Activated CD4-positive, alpha-beta T cell treated with anti-CD3 and anti-CD28 coated beads for 36 hours (primary cell): ENCODE measurements at regions not wholly inside any gene's neighbourhood (a gene's known extent, or its start where the extent isn't known, plus 50 kb on each side); places are given as distances from the start of the nearest gene placed in this dataset.

Source experiments
- ATAC-seq: fragments of 200-7000 bp; cut with Tn5 transposase; one replicate; pipeline ENCODE4 v1.10.0; 2021; ENCODE audit warnings: mild to moderate bottlenecking, moderate library complexity
- CTCF ChIA-PET: fragments of 350-600 bp; sonication (Branson Sonifier 250); formaldehyde crosslinking; loops from one replicate; lab custom pipeline; 2021; ENCODE audit warnings: antibody characterized with exemption; lab: Charles Lee
- POLR2A ChIA-PET: fragments of 350-600 bp; sonication (Branson Sonifier 250); formaldehyde crosslinking; loops from one replicate; lab custom pipeline; 2021; ENCODE audit warnings: antibody characterized with exemption, inconsistent platforms; lab: Charles Lee
- DNase-seq: peaks from one replicate; pipeline ENCODE4 v3.0.0-alpha.2; 2020
- H3K27ac Mint-ChIP-seq: one replicate; pipeline ENCODE4 v1.8.0; 2021; ENCODE audit warnings: mixed read lengths
- H3K27me3 Mint-ChIP-seq: one replicate; pipeline ENCODE4 v1.8.0; 2021; ENCODE audit warnings: mixed read lengths
- H3K36me3 Mint-ChIP-seq: one replicate; pipeline ENCODE4 v1.8.0; 2021; ENCODE audit warnings: low read depth, mixed read lengths
- H3K4me1 Mint-ChIP-seq: one replicate; pipeline ENCODE4 v1.8.0; 2021; ENCODE audit warnings: mixed read lengths
- H3K4me3 Mint-ChIP-seq: one replicate; pipeline ENCODE4 v1.8.0; 2021; ENCODE audit warnings: mild to moderate bottlenecking, moderate library complexity, mixed read lengths
- H3K9me3 Mint-ChIP-seq: one replicate; pipeline ENCODE4 v1.8.0; 2021; ENCODE audit warnings: low read depth, mixed read lengths
- intact Hi-C, 2 experiments: fragments of 100-400 bp; cut with DNase I in 1 of 2; cut with micrococcal nuclease in 1 of 2; formaldehyde crosslinking; loops; one replicate each; pipeline versions ENCODE4 v1.14.2 to v1.15.1; 2022 to 2024; cut with DNase I, micrococcal nuclease

DNA sequence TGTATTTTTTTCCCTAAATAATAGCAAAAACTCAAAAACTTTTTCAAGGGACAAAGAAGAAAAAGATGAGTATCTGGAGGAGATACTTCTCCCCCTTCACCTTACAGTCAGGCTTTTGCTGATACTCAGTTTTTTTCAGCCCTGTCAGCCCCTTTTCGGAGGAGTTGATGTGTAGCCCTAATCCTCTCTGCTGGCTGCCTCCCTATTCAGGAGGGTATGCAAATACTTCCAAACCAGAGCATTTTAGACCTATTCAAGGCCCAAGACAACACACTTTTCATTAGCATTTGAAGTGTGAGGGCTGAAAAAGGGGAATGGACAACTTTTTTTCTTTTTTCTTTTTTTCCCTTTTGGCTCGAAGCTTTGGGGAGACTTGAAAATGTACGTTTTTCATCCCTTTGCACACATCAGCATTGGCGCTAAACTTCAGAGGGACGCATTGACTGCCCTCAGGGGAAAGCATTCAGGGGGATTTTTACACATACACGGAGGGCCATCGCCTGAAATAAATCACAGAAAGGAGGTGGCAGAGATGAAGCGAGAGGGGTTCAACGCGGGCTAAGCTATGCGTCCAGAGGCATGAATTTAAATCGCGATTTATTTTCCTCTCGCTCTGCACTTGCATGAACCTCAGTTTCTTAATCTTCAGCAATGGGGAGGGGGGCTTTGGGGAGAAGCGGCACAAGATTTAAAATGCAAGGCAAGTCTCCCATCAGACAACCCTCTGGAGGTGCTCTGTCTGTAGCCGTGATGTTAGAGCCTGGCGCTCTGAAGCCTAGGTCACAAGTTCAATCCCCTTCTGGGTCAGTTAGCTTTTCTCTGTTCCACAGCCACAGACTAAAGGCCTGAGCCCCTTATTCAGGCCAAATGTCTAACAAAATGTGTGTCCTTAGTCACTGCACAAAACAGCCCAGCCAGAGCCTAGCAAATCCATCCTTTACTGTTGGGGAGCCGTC lies 86.3 kb downstream of the ASCL1 start:
- ChIA-PET CTCF (no interaction called here), POLR2A (no interaction called here)
- peaks cover 1% of the 10 kb centered on the region for H3K9me3 Mint-ChIP-seq
- H3K4me3 Mint-ChIP-seq = no peak overlapping the region
- peaks cover 19% of the 10 kb centered on the region for H3K27me3 Mint-ChIP-seq
- H3K36me3 Mint-ChIP-seq = no peaks in the 10 kb centered on the region
- intact Hi-C loops = no loop called here
- no peak for DNase-seq
- no peaks in the 10 kb centered on the region for H3K4me1 Mint-ChIP-seq
- H3K27ac Mint-ChIP-seq = no peak overlapping the region
- ATAC-seq = no peak

DNA sequence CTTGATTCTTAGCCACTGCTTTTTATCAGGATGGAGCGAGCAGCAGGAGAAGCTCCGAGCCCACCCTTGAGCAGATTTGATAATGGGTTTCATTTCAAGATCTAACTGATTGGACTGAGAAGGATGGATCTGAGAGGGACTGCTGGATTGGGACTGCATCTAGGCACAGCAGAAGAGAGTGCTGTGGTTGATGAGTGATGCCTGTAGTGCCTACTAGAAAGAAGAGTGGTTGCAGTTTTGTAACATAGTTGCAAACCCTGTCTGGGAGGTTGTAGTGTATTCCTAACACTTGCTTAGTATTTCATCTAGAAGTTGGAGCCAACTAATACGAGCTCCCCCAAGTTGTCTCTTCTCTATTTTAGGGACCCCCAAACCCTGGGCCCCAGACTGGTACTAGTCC lies 88.7 kb downstream of the ASCL1 start:
- intact Hi-C loops = no loop called here
- DNase-seq (no peak), ATAC-seq (no peak)
- Mint-ChIP-seq H3K27me3 (peaks cover 14% of the 10 kb centered on the region), H3K4me3 (no peak overlapping the region), H3K4me1 (no peaks in the 10 kb centered on the region), H3K27ac (no peak overlapping the region), H3K9me3 (peaks cover 2% of the 10 kb centered on the region), H3K36me3 (no peaks in the 10 kb centered on the region)
- ChIA-PET CTCF (no interaction called here), POLR2A (no interaction called here)

DNA sequence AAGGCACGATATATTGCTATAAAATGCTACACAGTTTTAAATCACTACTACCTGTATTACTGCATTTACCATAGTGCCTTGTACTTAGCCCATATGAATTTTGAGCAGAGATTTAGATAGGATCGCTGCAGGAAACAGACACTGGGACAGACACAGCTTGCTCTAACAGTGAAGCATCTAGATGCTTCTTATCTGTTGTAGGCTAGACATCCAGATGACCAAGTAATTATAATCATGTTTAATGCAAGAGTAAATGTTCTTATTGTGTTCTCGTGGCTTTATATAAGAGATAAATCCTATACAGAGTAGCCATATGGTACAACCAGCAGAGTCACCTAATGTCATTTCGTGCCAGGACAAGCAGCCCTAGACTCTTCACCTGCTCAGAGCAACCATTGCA lies 92.8 kb downstream of the ASCL1 start:
- Mint-ChIP-seq H3K27ac (no peak overlapping the region), H3K27me3 (peaks cover 4% of the 10 kb centered on the region), H3K36me3 (no peaks in the 10 kb centered on the region), H3K4me3 (no peak overlapping the region), H3K4me1 (no peaks in the 10 kb centered on the region), H3K9me3 (peaks cover 2% of the 10 kb centered on the region)
- intact Hi-C loops = no loop called here
- no peak for DNase-seq
- ChIA-PET CTCF (no interaction called here), POLR2A (no interaction called here)
- no peak for ATAC-seq

DNA sequence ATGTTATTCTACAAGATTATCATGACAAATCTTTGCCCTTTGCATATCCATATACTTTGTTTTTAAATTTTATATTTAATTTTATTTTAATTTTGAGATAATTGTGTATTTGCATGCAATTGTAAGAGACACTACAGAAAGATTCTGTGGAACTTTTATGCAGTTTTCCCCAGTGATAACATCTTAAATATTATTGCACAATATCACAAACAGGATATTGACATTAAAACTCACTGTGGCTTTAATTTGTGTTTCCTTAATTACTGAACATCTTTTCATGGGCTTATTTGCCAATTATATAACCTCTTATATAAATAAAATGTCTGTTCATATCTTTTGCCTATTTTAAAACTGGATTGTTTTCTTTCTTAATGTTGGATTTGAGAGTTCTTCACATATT lies 95.6 kb downstream of the ASCL1 start:
- no peak overlapping the region for H3K4me3 Mint-ChIP-seq
- ATAC-seq (no peak), DNase-seq (no peak)
- H3K9me3 Mint-ChIP-seq = peaks cover 2% of the 10 kb centered on the region
- ChIA-PET POLR2A (no interaction called here), CTCF (no interaction called here)
- no peaks in the 10 kb centered on the region for H3K36me3 Mint-ChIP-seq
- H3K27me3 Mint-ChIP-seq = peaks cover 4% of the 10 kb centered on the region
- intact Hi-C loops = no loop called here
- H3K4me1 Mint-ChIP-seq = no peaks in the 10 kb centered on the region
- no peak overlapping the region for H3K27ac Mint-ChIP-seq

DNA sequence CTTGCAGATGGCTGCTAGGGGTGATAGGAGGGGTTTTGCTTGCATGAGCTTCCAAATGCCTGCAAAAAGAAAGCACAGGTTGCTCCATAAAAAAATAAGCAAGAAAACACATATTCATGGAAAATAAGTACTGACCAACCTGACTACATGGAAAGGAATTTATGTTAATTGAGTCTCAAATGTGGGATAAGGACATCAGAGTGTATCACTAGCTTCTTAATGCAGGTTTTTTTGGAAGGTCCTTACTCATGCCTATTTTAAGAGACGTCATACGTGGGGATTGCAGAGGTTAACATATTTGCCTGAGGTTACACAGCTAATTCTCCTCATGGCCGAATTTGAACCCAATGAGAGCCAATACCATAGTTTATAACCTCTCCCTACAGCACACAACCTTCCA lies 116.2 kb downstream of the ASCL1 start:
- no peak for ATAC-seq
- no peaks in the 10 kb centered on the region for H3K4me1 Mint-ChIP-seq
- intact Hi-C loops = no loop called here
- ChIA-PET CTCF (interaction anchor here (0.7 kb wide), 1 partner anchor 8 kb away, joined by 3 read pairs; no protein-coding TSS in a partner anchor), POLR2A (no interaction called here)
- no peak overlapping the region for H3K27ac Mint-ChIP-seq
- H3K9me3 Mint-ChIP-seq = peaks cover 2% of the 10 kb centered on the region
- no peak for DNase-seq
- H3K36me3 Mint-ChIP-seq = no peaks in the 10 kb centered on the region
- no peaks in the 10 kb centered on the region for H3K27me3 Mint-ChIP-seq
- no peak overlapping the region for H3K4me3 Mint-ChIP-seq

DNA sequence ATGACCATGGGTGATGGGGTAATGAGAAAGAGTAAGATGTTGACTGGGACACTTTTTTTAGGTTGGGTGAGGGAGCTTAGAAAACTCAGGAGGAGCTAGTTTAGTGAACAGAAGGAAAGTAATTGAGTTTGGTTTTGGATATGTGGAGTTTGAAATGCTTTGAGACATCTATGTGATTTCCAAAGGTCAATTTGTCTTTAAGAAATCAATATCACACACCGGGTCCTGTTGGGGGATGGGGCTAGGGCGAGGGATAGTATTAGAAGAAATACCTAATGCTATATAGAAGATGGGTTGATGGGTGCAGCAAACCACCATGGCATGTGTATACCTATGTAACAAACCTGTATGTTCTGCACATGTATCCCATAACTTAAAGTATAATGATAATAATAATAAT lies 118.4 kb downstream of the ASCL1 start:
- CTCF ChIA-PET = no interaction called here
- intact Hi-C loops = no loop called here
- Mint-ChIP-seq H3K4me3 (no peak overlapping the region), H3K36me3 (no peaks in the 10 kb centered on the region), H3K9me3 (peaks cover 2% of the 10 kb centered on the region), H3K4me1 (no peaks in the 10 kb centered on the region), H3K27me3 (no peaks in the 10 kb centered on the region), H3K27ac (no peak overlapping the region)
- ATAC-seq = no peak
- no peak for DNase-seq
- POLR2A ChIA-PET = no interaction called here

DNA sequence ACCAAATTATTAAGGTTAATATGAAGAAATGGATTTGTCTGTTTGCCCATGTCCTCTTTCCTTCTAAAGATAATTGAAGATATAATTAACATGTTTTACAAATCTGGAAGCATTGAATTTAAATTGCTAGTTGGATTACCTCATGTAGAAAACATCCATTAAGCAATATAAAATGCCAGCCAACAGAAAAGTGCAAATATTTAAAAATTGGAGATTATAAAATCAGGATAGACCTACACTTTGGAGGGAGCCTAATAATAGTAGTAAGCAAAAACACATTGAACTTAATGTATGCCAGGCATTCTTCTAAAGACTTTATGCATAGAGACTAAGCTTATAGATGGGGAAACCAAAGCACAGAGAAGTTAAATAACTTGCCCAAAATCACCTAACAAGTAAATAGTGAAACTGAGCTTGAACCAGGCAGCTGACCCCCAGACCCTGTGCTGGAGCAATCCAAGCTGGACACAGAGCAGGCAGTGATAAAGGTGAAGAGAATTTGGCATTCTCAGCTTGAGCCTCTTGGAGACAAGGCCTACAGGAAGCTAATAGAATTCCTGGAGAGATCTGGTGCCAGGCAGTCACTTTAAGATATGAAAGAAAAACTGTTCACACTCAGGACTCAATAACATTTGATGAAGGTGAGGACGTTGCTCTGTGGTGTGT lies 119.8 kb downstream of the ASCL1 start:
- no peak overlapping the region for H3K27ac Mint-ChIP-seq
- ChIA-PET CTCF (no interaction called here), POLR2A (no interaction called here)
- H3K4me3 Mint-ChIP-seq = no peak overlapping the region
- no peak for DNase-seq
- no peaks in the 10 kb centered on the region for H3K36me3 Mint-ChIP-seq
- intact Hi-C loops = no loop called here
- no peaks in the 10 kb centered on the region for H3K27me3 Mint-ChIP-seq
- ATAC-seq = no peak
- H3K9me3 Mint-ChIP-seq = peaks cover 5% of the 10 kb centered on the region
- H3K4me1 Mint-ChIP-seq = no peaks in the 10 kb centered on the region

DNA sequence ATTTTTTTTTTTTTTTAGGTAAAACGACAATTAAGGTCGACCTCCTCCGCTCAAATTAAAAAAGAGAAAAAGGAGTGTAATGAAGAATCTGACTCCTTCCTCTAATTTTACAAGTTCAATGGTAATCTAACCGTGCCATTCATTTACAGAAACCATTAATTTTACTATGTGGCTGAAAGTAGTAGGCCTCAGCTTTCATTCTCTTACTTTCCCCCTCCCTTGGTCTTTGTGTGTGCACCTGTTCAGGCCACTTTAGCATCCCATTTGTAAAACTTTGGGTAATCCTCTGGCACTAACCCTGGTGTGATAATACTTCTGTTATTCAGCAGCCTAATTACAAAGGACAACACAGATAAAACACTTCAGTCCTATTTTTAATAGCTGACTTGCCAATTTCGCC lies 128.1 kb downstream of the ASCL1 start:
- Mint-ChIP-seq H3K4me1 (no peaks in the 10 kb centered on the region), H3K27me3 (no peaks in the 10 kb centered on the region), H3K27ac (no peak overlapping the region), H3K36me3 (no peaks in the 10 kb centered on the region), H3K9me3 (peaks cover 8% of the 10 kb centered on the region), H3K4me3 (no peak overlapping the region)
- ATAC-seq (no peak), DNase-seq (no peak)
- CTCF ChIA-PET = interaction anchor here (0.7 kb wide), 1 partner anchor 69 kb away, joined by 3 read pairs; no protein-coding TSS in a partner anchor
- POLR2A ChIA-PET = no interaction called here
- intact Hi-C loops = no loop called here

DNA sequence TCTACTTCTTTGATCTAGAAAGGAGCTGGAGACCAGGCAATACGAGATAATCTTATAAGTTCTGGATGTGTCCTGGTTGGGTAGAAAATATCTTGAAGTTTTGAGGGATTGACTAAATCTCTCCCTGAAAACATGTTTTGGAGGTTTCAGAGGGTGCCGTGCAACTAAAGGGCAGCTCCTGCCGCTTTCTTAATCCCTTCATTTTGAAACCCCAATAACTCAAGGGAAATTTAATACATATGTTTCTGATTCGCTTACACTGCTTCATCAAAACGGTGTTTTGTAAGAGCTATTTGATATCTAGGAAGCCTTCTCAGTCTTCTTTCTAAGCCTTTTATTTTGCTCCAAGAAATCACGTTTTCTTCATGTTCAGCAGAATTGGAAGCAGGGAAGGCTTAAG lies 129.0 kb downstream of the ASCL1 start:
- Mint-ChIP-seq H3K27ac (no peak overlapping the region), H3K36me3 (no peaks in the 10 kb centered on the region), H3K9me3 (peaks cover 4% of the 10 kb centered on the region), H3K4me1 (no peaks in the 10 kb centered on the region), H3K4me3 (no peak overlapping the region), H3K27me3 (no peaks in the 10 kb centered on the region)
- no peak for ATAC-seq
- ChIA-PET CTCF (interaction anchor here (0.9 kb wide), 1 partner anchor 8 kb away, joined by 3 read pairs; no protein-coding TSS in a partner anchor), POLR2A (no interaction called here)
- DNase-seq = no peak
- intact Hi-C loops = no loop called here

DNA sequence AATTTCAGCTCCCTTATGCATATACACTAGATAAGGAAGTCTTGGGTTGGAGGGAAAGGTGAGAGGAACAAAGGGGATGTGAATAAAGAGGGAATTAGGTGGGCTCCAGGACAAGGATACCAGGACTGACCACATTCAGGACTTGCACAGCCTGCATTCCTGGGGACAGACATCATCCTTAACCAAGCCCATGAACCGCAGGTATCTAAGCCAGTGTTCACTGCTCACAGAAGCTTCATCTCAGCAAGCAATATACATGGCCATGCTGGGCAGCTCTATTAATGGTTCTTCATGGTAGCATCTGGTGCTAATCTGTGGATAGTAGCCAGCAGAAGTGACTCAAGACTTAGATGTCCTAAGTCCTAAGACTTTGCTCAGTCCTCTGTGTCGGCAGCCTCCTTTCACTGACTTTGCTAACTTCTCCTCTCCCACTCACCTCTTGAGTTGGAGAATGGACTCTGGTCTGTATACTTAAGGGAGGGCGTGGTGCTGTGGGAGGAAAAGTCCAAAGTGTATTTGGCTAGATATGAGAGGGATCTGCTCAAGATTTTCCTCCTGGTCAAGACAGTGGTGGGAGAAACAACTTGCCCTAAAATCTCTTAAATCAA lies 136.1 kb downstream of the ASCL1 start:
- Mint-ChIP-seq H3K9me3 (no peaks in the 10 kb centered on the region), H3K4me3 (no peak overlapping the region), H3K27me3 (peaks cover 2% of the 10 kb centered on the region), H3K36me3 (no peaks in the 10 kb centered on the region), H3K27ac (no peak overlapping the region), H3K4me1 (no peaks in the 10 kb centered on the region)
- ATAC-seq (no peak), DNase-seq (no peak)
- ChIA-PET POLR2A (no interaction called here), CTCF (no interaction called here)
- intact Hi-C loops = no loop called here

DNA sequence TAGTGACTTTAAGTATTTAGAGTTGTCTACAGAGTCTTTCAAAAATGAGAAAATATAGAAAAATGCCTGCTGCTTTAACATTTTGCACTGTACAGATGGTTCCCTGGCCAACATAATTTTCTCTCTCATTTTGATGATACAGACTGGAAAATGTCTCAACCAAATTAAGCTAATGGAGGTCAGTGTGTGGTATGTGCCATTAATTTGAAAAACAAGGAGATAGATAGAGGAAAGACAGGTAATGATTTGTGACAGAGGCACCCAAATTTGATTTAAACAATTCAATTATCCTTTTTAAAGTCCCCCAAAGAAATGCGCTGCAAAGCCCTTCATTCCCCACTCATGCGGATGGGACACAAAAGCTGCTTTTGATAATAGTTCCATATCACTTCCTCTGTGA lies 140.0 kb downstream of the ASCL1 start:
- peaks cover 4% of the 10 kb centered on the region for H3K9me3 Mint-ChIP-seq
- H3K27ac Mint-ChIP-seq = no peak overlapping the region
- ATAC-seq (no peak), DNase-seq (no peak)
- intact Hi-C loops = no loop called here
- ChIA-PET CTCF (no interaction called here), POLR2A (no interaction called here)
- H3K4me3 Mint-ChIP-seq = no peak overlapping the region
- H3K36me3 Mint-ChIP-seq = no peaks in the 10 kb centered on the region
- H3K27me3 Mint-ChIP-seq = peaks cover 2% of the 10 kb centered on the region
- peaks cover 2% of the 10 kb centered on the region for H3K4me1 Mint-ChIP-seq
